Spleen (tissue), 11 donors: ENCODE measurements at regions not wholly inside any gene's neighbourhood (a gene's known extent, or its start where the extent isn't known, plus 50 kb on each side); places are given as distances from the start of the nearest gene placed in this dataset.

Source experiments
- DNase-seq: peaks from one replicate; pipeline ENCODE4 v3.0.0-alpha.2; 2020
- H3K27ac ChIP-seq, 8 donors: fragments of 200-600 bp; sonication (generic) in 7 of 8; 1 replicate in 4 of 8; 2 replicates in 4 of 8; pipeline versions ENCODE4 v1.5.0 to v1.8.0; 2016 to 2021; ENCODE audit warnings: inconsistent platforms in 4 of 8, mild to moderate bottlenecking in 4 of 8, moderate library complexity in 1 of 8
- H3K27me3 ChIP-seq, 7 donors: fragments of 200-600 bp; sonication (generic) in 6 of 7; replicated peaks in 1 of 7; 1 replicate in 4 of 7; 2 replicates in 3 of 7; pipeline versions ENCODE4 v1.5.0 to v1.8.0; 2016 to 2021; ENCODE audit warnings: inconsistent platforms in 3 of 7, mild to moderate bottlenecking in 1 of 7
- H3K36me3 ChIP-seq, 6 donors: fragments of 200-600 bp; sonication (generic) in 5 of 6; 1 replicate in 4 of 6; 2 replicates in 2 of 6; pipeline versions ENCODE4 v1.5.0 to v1.8.0; 2016 to 2021; ENCODE audit warnings: inconsistent platforms in 2 of 6
- H3K4me1 ChIP-seq, 6 donors: fragments of 200-600 bp; sonication (generic) in 5 of 6; 1 replicate in 3 of 6; 2 replicates in 3 of 6; pipeline versions ENCODE4 v1.5.0 to v1.8.0; 2016 to 2021; ENCODE audit warnings: inconsistent platforms in 3 of 6
- H3K4me3 ChIP-seq, 8 donors: fragments of 200-600 bp; sonication (generic) in 7 of 8; 1 replicate in 4 of 8; 2 replicates in 4 of 8; pipeline versions ENCODE4 v1.5.0 to v1.8.0; 2016 to 2021; ENCODE audit warnings: inconsistent platforms in 4 of 8, mild to moderate bottlenecking in 4 of 8, moderate library complexity in 2 of 8
- H3K9me3 ChIP-seq, 8 donors: fragments of 200-600 bp; sonication (generic) in 7 of 8; 1 replicate in 4 of 8; 2 replicates in 4 of 8; pipeline versions ENCODE4 v1.5.0 to v1.8.0; 2016 to 2021; ENCODE audit warnings: inconsistent platforms in 4 of 8
- CTCF ChIP-seq, 11 experiments: fragments of 200-600 bp in 7 of 11; fragments of 450-650 bp in 4 of 11; sonication (generic) in 4 of 11; IDR thresholded peaks in 8 of 11; conservative IDR thresholded peaks in 3 of 11; 1 replicate in 7 of 11; 2 replicates in 4 of 11; pipeline versions ENCODE4 v1.4.0 to v1.8.0; 2016 to 2021; ENCODE audit warnings: antibody characterized with exemption in 11 of 11, inconsistent platforms in 4 of 11, mild to moderate bottlenecking in 1 of 11
- POLR2A ChIP-seq, 3 donors: fragments of 450-650 bp; IDR thresholded peaks; one replicate each; pipeline ENCODE4 v1.5.1; 2017; ENCODE audit warnings: antibody characterized with exemption in 3 of 3, mild to moderate bottlenecking in 1 of 3
- POLR2AphosphoS5 ChIP-seq, 3 donors: sonication (generic); formaldehyde crosslinking; IDR thresholded peaks; one replicate each; pipeline ENCODE4 v1.5.1; 2017; ENCODE audit warnings: antibody characterized with exemption in 3 of 3
- WGBS, 5 donors: extraction: QIAGEN DNeasy Blood & Tissue Kit in 3 of 5; methylation state at CpG; one replicate each; pipeline versions ENCODE4 v1.1.5 to v1.1.7; 2013 to 2018; 5-methylcytosine and 5-hydroxymethylcytosine counted together
- intact Hi-C: fragments of 100-400 bp; cut with DNase I; formaldehyde crosslinking; loops from one replicate; pipeline ENCODE4 v1.15.0; 2023; ENCODE audit warnings: low total_unique reads
- donor health status: healthy with polysubstance abuse.
- donor health status: DM: no; HTN: no; CAD: no; lungs with moderate emphysema.
- donor health status: DM: no; HTN: no; CAD: no.
- donor health status: Bipolar disorder and iron deficiency.
- donor health status: healthy.
- donor health status: DM: no; HTN: no; CAD: no.
- donor health status: DM: yes; HTN: yes; CAD: no.

GRCh38 chr9:89260525-89260924 lies 50.5 kb upstream of the CKS2 start:
- 92 to 100% (median 95%) methylated on average over 2 of the region's 2 CpGs for WGBS, 5 donors
- Histone ChIP-seq H3K4me3 (no peak overlapping the region), H3K9me3 (peaks cover 0 to 5% (median 0%) of the 10 kb centered on the region in 8 donors), H3K4me1 (no peaks in the 10 kb centered on the region), H3K27ac (no peak overlapping the region), H3K27me3 (no peaks in the 10 kb centered on the region), H3K36me3 (no peaks in the 10 kb centered on the region)
- intact Hi-C loops, result no loop called here
- no peak for DNase-seq
- TF ChIP-seq POLR2A (IDR thresholded peaks at IDR 0.05), result no peak
- no peak for TF ChIP-seq CTCF (IDR thresholded peaks at IDR 0.05 in 8 of 11, conservative IDR thresholded peaks at IDR 0.05 in 3 of 11)
- no peak for TF ChIP-seq POLR2AphosphoS5 (IDR thresholded peaks at IDR 0.05)
